ENCODE measurements at regions not wholly inside any gene's neighbourhood (a gene's known extent, or its start where the extent isn't known, plus 50 kb on each side); places are given as distances from the start of the nearest gene placed in this dataset.

- TF ChIP-seq, protein P1, sequence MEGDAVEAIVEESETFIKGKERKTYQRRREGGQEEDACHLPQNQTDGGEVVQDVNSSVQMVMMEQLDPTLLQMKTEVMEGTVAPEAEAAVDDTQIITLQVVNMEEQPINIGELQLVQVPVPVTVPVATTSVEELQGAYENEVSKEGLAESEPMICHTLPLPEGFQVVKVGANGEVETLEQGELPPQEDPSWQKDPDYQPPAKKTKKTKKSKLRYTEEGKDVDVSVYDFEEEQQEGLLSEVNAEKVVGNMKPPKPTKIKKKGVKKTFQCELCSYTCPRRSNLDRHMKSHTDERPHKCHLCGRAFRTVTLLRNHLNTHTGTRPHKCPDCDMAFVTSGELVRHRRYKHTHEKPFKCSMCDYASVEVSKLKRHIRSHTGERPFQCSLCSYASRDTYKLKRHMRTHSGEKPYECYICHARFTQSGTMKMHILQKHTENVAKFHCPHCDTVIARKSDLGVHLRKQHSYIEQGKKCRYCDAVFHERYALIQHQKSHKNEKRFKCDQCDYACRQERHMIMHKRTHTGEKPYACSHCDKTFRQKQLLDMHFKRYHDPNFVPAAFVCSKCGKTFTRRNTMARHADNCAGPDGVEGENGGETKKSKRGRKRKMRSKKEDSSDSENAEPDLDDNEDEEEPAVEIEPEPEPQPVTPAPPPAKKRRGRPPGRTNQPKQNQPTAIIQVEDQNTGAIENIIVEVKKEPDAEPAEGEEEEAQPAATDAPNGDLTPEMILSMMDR (IDR thresholded peaks at IDR 0.05; ENCODE audit: low read depth, low read length) = no peak
- TF ChIP-seq EZH2phosphoT487 (IDR thresholded peaks at IDR 0.05; ENCODE audit: low read depth) = no peak
These were observed 150.7 kb downstream of the CD24 start for GRCh38 chr6:106823732-106824351.
